T-helper 9 cell (primary cell): ENCODE measurements at regions not wholly inside any gene's neighbourhood (a gene's known extent, or its start where the extent isn't known, plus 50 kb on each side); places are given as distances from the start of the nearest gene placed in this dataset.

Experiments
- DNase-seq: peaks from one replicate; pipeline ENCODE4 v3.0.0-alpha.2; 2020

DNA sequence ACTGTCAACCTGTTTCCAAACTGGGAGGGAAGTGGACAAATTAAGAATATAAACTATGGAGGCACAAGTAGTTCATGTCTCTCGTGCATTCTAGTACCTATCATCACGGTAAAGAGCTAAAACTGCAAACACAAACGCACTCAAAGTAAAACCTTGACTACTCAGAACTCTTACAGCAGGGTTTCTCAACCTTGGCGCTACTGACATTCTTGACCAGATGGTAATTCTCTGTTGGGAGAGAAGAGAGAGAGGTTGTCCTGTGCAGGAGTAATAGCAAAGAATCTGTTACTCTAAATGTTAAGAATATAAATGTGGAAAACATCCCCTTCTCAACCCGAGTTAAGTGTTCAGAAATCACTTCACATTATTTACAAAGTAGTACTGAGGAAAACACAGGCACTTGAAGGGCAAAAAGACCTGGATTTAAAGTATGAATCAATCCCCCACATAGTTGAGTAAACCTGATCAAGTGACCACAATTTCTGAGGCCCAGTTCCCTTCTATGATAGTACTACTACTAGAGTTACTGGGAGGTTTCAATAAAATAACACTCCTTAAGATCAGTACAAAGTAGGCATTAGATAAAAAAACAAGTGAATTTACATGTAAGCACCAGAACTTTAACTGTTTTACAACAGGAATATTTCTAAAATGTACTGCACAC, 73.1 kb upstream of the ARHGAP32 start:
- no peak for DNase-seq

DNA sequence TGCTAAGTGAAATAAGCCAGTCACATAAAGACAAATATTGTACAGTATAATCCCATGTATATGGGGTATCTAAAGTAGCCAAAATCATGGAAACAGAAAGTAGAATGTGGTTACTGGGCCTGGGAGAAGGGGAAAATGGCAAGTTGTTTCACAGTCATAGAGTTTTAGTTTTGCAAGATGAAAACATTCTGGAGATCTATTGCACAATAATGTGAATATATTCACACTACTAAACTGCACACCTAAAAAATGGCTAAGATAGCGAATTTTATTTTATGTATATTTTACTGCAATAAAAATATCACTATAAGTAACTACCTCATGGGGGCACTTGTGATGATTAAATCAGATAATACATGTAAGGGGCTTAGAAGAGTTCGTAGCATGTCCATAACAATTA, 72.0 kb upstream of the ARHGAP32 start:
- no peak for DNase-seq

DNA sequence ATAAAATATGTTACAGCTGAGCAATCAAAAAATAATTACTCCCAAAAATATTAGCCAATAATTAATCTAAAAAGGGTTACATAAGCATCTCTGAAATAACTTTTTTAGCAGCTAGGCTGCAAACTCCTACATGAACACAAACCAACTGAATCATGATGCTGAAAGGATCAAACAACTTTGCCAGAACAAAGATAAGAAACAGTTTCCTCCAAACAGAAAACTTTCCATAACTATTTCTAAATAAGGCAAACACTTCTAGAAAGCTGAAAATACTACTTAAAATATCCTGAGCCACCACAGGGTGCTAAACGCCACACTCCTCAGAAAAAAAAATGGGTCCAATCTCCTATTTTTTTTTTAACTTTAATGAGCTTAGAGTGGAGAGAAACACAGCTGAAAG, 68.6 kb upstream of the ARHGAP32 start:
- no peak for DNase-seq

DNA sequence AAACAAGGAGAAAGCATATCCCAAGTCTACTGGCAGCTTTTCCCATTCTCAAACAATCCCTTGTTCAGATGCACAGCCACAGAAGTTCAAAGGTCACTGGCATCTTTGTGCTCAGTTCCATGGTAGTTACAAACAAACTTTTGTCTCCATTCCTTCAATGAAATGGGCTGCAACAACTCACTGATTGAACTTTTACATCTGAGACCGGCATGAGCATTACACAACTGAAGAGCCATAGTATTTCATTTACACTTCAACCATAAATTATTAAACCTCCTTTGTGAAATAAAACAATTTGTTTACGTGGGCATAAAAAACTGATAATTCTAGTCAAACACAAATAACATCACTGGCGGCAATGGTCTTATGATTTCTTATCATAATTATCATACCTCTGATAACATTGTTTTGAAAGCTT, 67.8 kb upstream of the ARHGAP32 start:
- no peak for DNase-seq

DNA sequence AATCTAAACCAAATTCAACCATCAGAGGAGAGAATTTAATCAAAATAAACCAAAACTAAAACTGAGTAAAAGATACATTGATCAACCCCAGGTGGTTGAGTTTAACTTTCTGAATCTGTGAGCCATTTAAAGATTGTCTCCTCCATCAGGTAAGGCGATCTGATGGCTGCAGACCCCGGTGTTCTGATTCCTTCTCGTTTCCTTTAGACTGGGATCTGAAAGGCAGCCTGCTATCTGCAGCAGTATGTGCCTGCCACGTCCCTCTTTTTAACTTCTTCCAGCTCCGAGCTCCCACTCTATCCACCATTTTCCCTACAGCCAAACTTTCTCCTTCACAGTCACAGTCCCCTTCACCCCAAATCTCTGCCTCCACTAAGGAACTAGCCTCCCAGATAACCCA, 66.1 kb upstream of the ARHGAP32 start:
- no peak for DNase-seq

DNA sequence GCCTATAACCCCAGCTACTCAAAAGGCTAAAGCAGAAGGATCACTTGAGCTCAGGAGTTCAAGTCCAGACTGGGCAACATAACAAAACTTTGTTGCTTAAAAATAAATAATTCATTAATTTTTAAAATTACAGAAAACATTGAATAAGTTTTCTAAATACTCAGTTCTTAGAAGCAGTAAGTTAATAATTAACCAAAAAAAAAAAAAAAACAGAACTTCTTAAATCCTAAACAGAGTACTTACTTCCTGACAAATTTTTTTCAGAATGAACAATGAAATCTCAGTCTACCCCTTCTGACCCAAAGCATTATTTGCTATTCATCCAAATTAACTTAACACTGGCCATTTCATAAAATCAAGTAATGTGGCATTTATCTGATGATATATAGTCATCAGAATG, 65.4 kb upstream of the ARHGAP32 start:
- DNase-seq = no peak

DNA sequence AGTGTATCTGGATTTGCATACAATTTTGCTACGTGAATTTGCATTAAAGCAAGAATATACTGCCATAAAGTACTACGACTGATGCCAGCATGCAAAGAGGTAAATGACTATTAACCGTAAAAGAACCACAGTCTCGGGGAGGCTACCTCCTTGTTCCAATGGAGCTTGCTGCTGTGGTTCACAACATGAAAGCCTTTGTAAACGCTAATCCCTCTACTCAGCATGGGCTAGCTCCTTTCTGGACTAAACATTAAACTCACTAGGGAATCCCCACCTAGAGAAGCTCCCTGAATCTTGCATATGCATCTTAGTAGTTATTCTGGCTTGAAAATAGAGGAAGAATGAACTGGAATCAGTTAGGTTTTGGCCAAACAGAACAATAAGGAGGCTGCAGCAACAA, 60.5 kb upstream of the ARHGAP32 start:
- DNase-seq = no peak

DNA sequence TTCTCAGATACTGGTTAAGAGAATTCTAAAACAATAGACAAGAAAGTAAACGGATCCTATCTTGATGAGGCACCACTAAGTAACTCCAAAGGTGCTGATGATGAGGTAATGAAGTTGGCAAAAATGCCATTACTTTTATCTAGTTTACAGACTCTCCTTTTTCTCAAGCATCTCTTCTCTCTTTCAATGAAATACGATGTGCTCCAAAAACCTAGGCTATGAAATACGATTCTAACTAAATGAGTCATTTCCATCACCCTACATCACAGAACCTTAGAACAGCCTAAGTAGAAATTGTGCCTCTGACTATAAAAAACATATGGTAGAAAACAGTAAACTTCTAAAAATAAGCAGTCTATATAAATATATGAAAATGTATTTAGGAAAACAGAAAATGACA, 58.9 kb upstream of the ARHGAP32 start:
- DNase-seq = no peak

DNA sequence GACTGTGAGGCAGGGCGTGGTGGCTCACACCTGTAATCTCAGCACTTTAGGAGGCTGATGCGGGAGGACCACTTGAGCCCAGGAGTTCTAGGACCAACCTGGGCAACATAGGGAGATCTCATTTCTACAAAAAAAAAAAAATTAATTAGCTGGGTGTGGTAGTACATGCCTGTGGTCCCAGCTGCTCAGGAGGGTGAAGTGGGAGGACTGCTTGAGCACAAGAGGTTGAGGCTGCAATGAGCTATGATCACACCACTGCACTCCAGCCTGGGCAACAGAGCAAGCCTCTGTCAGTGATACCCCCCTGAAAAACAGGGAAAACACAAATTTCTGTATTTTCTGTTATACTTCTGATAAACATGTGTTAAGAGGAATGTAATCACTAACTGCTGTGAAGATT, 57.8 kb upstream of the ARHGAP32 start:
- no peak for DNase-seq

DNA sequence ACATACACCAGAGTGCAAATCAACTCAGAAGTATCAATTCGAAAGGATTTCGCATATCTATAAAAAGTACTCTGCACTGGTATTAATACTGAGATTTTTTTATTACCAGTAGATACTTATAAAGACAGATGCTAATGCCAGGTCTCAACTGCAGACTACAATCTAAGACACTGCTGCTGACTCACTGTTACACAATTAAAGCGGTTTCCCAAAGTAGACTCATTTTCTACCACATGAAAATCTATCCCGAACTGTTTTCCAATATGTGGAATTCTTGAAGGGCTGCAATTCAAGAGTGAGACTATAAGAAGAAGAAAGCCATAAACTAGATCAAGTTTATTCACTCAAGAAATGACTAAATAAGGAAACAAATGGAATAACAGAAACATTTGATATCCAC, 57.2 kb upstream of the ARHGAP32 start:
- DNase-seq = no peak

DNA sequence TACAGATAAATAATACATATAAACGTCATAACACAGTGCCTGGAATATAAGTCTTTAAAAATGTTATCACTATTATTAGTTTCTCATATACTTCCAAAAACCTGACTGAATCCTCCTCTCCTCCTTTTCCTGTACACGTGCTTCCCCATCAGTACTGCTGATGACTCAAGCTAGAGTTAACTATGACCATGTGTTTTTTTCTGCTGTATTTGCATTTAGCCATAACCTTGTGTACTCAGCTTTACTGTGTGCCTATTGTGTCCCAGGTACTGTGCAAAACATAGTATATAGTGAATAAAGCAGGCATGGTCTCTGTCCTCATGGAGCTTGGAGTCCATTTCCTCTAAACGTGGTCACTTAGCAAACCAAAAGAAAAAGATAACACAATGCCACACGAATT, 56.5 kb upstream of the ARHGAP32 start:
- DNase-seq = no peak

DNA sequence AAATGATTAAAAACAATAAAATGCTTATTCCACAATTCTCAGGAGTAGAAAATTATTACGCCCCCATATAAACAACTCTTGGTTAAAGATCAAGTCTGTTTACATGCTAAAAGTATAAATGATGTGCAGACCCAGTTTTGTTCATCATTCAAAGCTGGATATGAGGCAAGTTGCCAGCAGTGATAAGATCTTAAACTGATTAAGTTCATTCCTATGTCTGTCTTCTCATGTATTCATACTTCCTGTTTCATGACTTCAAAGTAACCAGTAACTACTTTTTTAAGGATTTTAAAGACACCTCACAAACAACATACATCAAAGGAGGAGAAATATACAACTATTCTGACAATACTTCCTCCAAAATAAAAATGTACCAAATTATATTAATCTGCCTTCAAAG, 55.0 kb upstream of the ARHGAP32 start:
- DNase-seq = no peak

DNA sequence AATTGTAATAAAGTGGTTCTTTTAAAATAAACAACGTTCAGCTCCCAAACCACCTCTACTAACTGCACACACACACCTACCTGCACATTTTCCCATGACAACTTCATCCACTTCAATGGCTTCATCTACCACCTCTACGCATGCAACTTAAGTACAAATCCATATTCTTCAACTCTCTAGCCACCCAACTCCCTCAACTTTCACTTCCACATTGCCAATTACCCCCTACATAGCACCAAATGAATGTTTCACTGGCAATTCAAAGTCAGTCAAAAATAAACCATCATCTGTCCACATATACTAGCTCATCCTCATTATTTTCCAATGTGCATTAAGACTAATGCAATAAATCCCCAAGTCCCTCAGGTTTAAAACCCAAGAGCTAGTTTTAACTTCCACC, 50.7 kb upstream of the ARHGAP32 start:
- no peak for DNase-seq
